Endothelial cell of umbilical vein (primary cell): ENCODE measurements at regions not wholly inside any gene's neighbourhood (a gene's known extent, or its start where the extent isn't known, plus 50 kb on each side); places are given as distances from the start of the nearest gene placed in this dataset.

Experiments
- BruUV-seq: library from RNA; stranded (reverse); fragments of 400-500 nt; replicated peaks from 2 replicates; lab custom pipeline; 2021; lab: Mats Ljungman, UMichigan
- CTCF ChIA-PET: fragments of 300-600, 350-600 bp; sonication (Branson Sonifier 250); formaldehyde crosslinking; loops from one replicate; lab custom pipeline; 2021; ENCODE audit warnings: antibody characterized with exemption, inconsistent platforms; lab: Charles Lee
- POLR2A ChIA-PET: fragments of 300-600, 350-600 bp; sonication (Branson Sonifier 250); formaldehyde crosslinking; loops from one replicate; lab custom pipeline; 2021; ENCODE audit warnings: antibody characterized with exemption, inconsistent platforms; lab: Charles Lee
- DNase-seq: peaks from one replicate; pipeline ENCODE4 v3.0.0-alpha.2; 2011; ENCODE audit warnings: low read depth, low spot score
- FAIRE-seq: peaks from 2 replicates; lab custom pipeline; 2011; peaks lifted over from hg19 to GRCh38; lab: Jason Lieb, UNC
- H2AFZ ChIP-seq: 2 replicates; pipeline ENCODE4 v1.6.0; 2012; ENCODE audit warnings: low read depth, low read length, control low read depth, inconsistent platforms
- H3K27ac ChIP-seq: 2 replicates; pipeline ENCODE4 v1.5.1; 2011; ENCODE audit warnings: low read depth, mild to moderate bottlenecking, control low read depth, low read length, moderate library complexity; ENCODE audit not compliant: insufficient read depth
- H3K27me3 ChIP-seq, 2 experiments: 2 replicates each; pipeline versions ENCODE4 v1.6.0 to v1.6.1; 2011; ENCODE audit warnings: low read length in 2 of 2, mixed read lengths in 1 of 2; ENCODE audit not compliant: control insufficient read depth in 2 of 2, insufficient read depth in 2 of 2
- H3K36me3 ChIP-seq, 2 experiments: 2 replicates in 1 of 2; 3 replicates in 1 of 2; pipeline ENCODE4 v1.5.1; 2011; ENCODE audit warnings: low read length in 2 of 2, mild to moderate bottlenecking in 1 of 2, moderate library complexity in 1 of 2; ENCODE audit not compliant: control insufficient read depth in 2 of 2, insufficient read depth in 2 of 2; ENCODE audit errors: extremely low read depth in 1 of 2
- H3K4me1 ChIP-seq: 3 replicates; pipeline ENCODE4 v1.5.1; 2011; ENCODE audit warnings: mild to moderate bottlenecking, low read length; ENCODE audit not compliant: control insufficient read depth, insufficient read depth; ENCODE audit errors: extremely low read depth
- H3K4me2 ChIP-seq: 2 replicates; pipeline ENCODE4 v1.6.1; 2011; ENCODE audit warnings: low read length, control low read depth, mixed read lengths; ENCODE audit not compliant: insufficient read depth
- H3K4me3 ChIP-seq, 3 experiments: fragments of 200-600 bp in 1 of 3; sonication (generic), shearing (Covaris generic) in 1 of 3; replicated peaks in 1 of 3; 2 replicates each; pipeline ENCODE4 v1.5.1; 2011 to 2016; ENCODE audit warnings: control low read depth in 3 of 3, low read length in 3 of 3, mild to moderate bottlenecking in 2 of 3, inconsistent platforms in 1 of 3, low read depth in 1 of 3, moderate library complexity in 1 of 3; ENCODE audit not compliant: insufficient read depth in 1 of 3
- H3K79me2 ChIP-seq: 2 replicates; pipeline ENCODE4 v1.6.0; 2012; ENCODE audit warnings: low read length, inconsistent platforms; ENCODE audit not compliant: control insufficient read depth, insufficient read depth
- H3K9ac ChIP-seq: replicated peaks from 2 replicates; pipeline ENCODE3; 2011; ENCODE audit warnings: low read length, control low read depth; ENCODE audit not compliant: insufficient read depth; ENCODE audit errors: extremely low read depth
- H3K9me1 ChIP-seq: replicated peaks from 3 replicates; pipeline ENCODE4 v1.6.0; 2011; ENCODE audit warnings: mild to moderate bottlenecking, low read length; ENCODE audit not compliant: control insufficient read depth, insufficient read depth; ENCODE audit errors: extremely low read depth
- H3K9me3 ChIP-seq: replicated peaks from 2 replicates; pipeline ENCODE4 v1.5.1; 2012; ENCODE audit warnings: low read length, inconsistent platforms; ENCODE audit not compliant: control insufficient read depth, insufficient read depth
- H4K20me1 ChIP-seq: replicated peaks from 2 replicates; pipeline ENCODE3; 2011; ENCODE audit warnings: mild to moderate bottlenecking, low read length; ENCODE audit not compliant: control insufficient read depth, insufficient read depth; ENCODE audit errors: extremely low read depth
- FOS ChIP-seq: IDR thresholded peaks from 2 replicates; pipeline ENCODE4 v1.6.1; 2011; ENCODE audit warnings: mild to moderate bottlenecking, low read length, moderate library complexity, borderline replicate concordance; ENCODE audit not compliant: insufficient read depth
- GATA2 ChIP-seq: IDR thresholded peaks from 2 replicates; pipeline ENCODE4 v1.7.0; 2011; ENCODE audit warnings: low read depth, mild to moderate bottlenecking, moderate library complexity, mixed read lengths, low read length; ENCODE audit not compliant: insufficient read length, insufficient read depth
- JUN ChIP-seq: IDR thresholded peaks from 2 replicates; pipeline ENCODE4 v1.6.1; 2011; ENCODE audit warnings: borderline replicate concordance, low read depth; ENCODE audit not compliant: insufficient read length, insufficient read depth
- MYC ChIP-seq: IDR thresholded peaks from one replicate; pipeline ENCODE4 v1.6.1; 2011; ENCODE audit warnings: mild to moderate bottlenecking, low read depth, low read length
- POLR2A ChIP-seq: IDR thresholded peaks from 2 replicates; pipeline ENCODE4 v1.6.1; 2012; ENCODE audit warnings: low read depth, mild to moderate bottlenecking, control low read depth, low read length
- dilution Hi-C: fragments of 300-500 bp; cut with MboI; formaldehyde crosslinking; loops from one replicate; pipeline ENCODE4 v1.15.0; 2019; ENCODE audit warnings: low sequenced_read_pairs; ENCODE audit not compliant: extremely low pct_ligation_motif_present
- intact Hi-C: fragments of 100-400 bp; cut with micrococcal nuclease; formaldehyde crosslinking; loops from one replicate; pipeline ENCODE4 v1.10.0; 2022
- TF ChIP-seq, protein P1 (sequence below): IDR thresholded peaks from 2 replicates; pipeline ENCODE4 v1.6.1; 2011; ENCODE audit not compliant: insufficient read depth, insufficient read length
- TF ChIP-seq, protein P2 (sequence below), 2 donors: IDR thresholded peaks; 1 replicate in 1 of 2; 2 replicates in 1 of 2; pipeline ENCODE4 v1.5.1; 2011; ENCODE audit warnings: low read length in 2 of 2, mild to moderate bottlenecking in 2 of 2, moderate library complexity in 2 of 2, control low read depth in 1 of 2, inconsistent platforms in 1 of 2, low read depth in 1 of 2; ENCODE audit not compliant: insufficient read depth in 1 of 2; ENCODE audit errors: extremely low read depth in 1 of 2

DNA sequence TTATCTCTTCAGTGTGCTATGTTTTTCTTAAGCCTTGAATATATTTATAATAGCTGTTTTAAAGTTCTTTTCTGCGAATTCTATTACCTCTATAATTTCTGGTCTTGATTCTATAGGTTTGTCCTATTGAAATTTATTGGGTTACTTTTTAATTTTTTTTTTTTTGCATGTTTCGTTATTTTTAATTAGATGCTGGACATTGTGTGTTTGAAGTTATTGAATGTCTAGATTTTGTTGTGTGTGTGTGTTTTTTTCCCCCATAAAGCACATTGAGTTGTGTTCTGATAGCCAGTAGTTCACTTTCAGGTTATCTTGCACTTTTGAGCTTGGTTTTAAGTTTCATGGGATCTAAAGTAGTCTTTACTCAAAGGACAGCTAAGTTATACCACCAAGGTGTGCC, 394.9 kb downstream of the RPS24 start:
- H3K36me3 ChIP-seq, result no peaks in the 10 kb centered on the region
- dilution Hi-C loops (no loop called here), intact Hi-C loops (no loop called here)
- H4K20me1 ChIP-seq, result no peaks in the 10 kb centered on the region
- no TSS peak for BruUV-seq
- H3K9ac ChIP-seq, result no peak overlapping the region
- no peaks in the 10 kb centered on the region for H3K9me1 ChIP-seq
- TF ChIP-seq FOS (no peak), POLR2A (no peak), GATA2 (no peak), JUN (no peak), MYC (no peak)
- TF ChIP-seq, protein P1, sequence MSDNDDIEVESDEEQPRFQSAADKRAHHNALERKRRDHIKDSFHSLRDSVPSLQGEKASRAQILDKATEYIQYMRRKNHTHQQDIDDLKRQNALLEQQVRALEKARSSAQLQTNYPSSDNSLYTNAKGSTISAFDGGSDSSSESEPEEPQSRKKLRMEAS, result no peak
- TF ChIP-seq, protein P2, sequence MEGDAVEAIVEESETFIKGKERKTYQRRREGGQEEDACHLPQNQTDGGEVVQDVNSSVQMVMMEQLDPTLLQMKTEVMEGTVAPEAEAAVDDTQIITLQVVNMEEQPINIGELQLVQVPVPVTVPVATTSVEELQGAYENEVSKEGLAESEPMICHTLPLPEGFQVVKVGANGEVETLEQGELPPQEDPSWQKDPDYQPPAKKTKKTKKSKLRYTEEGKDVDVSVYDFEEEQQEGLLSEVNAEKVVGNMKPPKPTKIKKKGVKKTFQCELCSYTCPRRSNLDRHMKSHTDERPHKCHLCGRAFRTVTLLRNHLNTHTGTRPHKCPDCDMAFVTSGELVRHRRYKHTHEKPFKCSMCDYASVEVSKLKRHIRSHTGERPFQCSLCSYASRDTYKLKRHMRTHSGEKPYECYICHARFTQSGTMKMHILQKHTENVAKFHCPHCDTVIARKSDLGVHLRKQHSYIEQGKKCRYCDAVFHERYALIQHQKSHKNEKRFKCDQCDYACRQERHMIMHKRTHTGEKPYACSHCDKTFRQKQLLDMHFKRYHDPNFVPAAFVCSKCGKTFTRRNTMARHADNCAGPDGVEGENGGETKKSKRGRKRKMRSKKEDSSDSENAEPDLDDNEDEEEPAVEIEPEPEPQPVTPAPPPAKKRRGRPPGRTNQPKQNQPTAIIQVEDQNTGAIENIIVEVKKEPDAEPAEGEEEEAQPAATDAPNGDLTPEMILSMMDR (IDR thresholded peaks at IDR 0.05; ENCODE audit: extremely low read depth in 1 of 2, insufficient read depth in 1 of 2, low read depth in 1 of 2, low read length in 2 of 2), result no peak
- ChIA-PET POLR2A (no interaction called here), CTCF (interaction anchor here (1.1 to 1.5 kb wide), 2 partner anchors 12 to 229 kb away, joined by 3 to 4 read pairs; no protein-coding TSS in a partner anchor)
- no peaks in the 10 kb centered on the region for H3K9me3 ChIP-seq
- no peak overlapping the region for H3K4me3 ChIP-seq
- no peaks in the 10 kb centered on the region for H3K4me1 ChIP-seq
- DNase-seq (no peak), FAIRE-seq (no peak)
- no peak overlapping the region for H2AFZ ChIP-seq
- H3K4me2 ChIP-seq, result no peak overlapping the region
- H3K79me2 ChIP-seq, result no peaks in the 10 kb centered on the region
- no peak overlapping the region for H3K27ac ChIP-seq
- peaks cover 26 to 34% of the 10 kb centered on the region in 2 experiments for H3K27me3 ChIP-seq
